GM23248 (cell line): ENCODE measurements at regions not wholly inside any gene's neighbourhood (a gene's known extent, or its start where the extent isn't known, plus 50 kb on each side); places are given as distances from the start of the nearest gene placed in this dataset.

Source experiments
- EZH2 ChIP-seq: fragments of 200-600 bp; sonication (generic); IDR thresholded peaks from 2 replicates; pipeline ENCODE4 v1.6.1; 2018; ENCODE audit warnings: antibody characterized with exemption, mild to moderate bottlenecking; ENCODE audit not compliant: insufficient read depth, poor library complexity, severe bottlenecking
- EZH2phosphoT487 ChIP-seq: fragments of 200-600 bp; sonication (generic); IDR thresholded peaks from 2 replicates; pipeline ENCODE4 v1.6.1; 2018; ENCODE audit warnings: antibody characterized with exemption, moderate library complexity, mild to moderate bottlenecking, low read depth; ENCODE audit not compliant: insufficient read depth

GRCh38 chr2:128522829-128523228, 204.2 kb upstream of the HS6ST1 start:
- no peak for TF ChIP-seq EZH2
- no peak for TF ChIP-seq EZH2phosphoT487
